Endothelial cell of umbilical vein (primary cell): ENCODE measurements at regions not wholly inside any gene's neighbourhood (a gene's known extent, or its start where the extent isn't known, plus 50 kb on each side); places are given as distances from the start of the nearest gene placed in this dataset.

Experiments
- BruUV-seq: library from RNA; stranded (reverse); fragments of 400-500 nt; replicated peaks from 2 replicates; lab custom pipeline; 2021; lab: Mats Ljungman, UMichigan
- CTCF ChIA-PET: fragments of 300-600, 350-600 bp; sonication (Branson Sonifier 250); formaldehyde crosslinking; loops from one replicate; lab custom pipeline; 2021; ENCODE audit warnings: antibody characterized with exemption, inconsistent platforms; lab: Charles Lee
- POLR2A ChIA-PET: fragments of 300-600, 350-600 bp; sonication (Branson Sonifier 250); formaldehyde crosslinking; loops from one replicate; lab custom pipeline; 2021; ENCODE audit warnings: antibody characterized with exemption, inconsistent platforms; lab: Charles Lee
- DNase-seq: peaks from one replicate; pipeline ENCODE4 v3.0.0-alpha.2; 2011; ENCODE audit warnings: low read depth, low spot score
- FAIRE-seq: peaks from 2 replicates; lab custom pipeline; 2011; peaks lifted over from hg19 to GRCh38; lab: Jason Lieb, UNC
- H2AFZ ChIP-seq: 2 replicates; pipeline ENCODE4 v1.6.0; 2012; ENCODE audit warnings: low read depth, low read length, control low read depth, inconsistent platforms
- H3K27ac ChIP-seq: 2 replicates; pipeline ENCODE4 v1.5.1; 2011; ENCODE audit warnings: low read depth, mild to moderate bottlenecking, control low read depth, low read length, moderate library complexity; ENCODE audit not compliant: insufficient read depth
- H3K27me3 ChIP-seq, 2 experiments: 2 replicates each; pipeline versions ENCODE4 v1.6.0 to v1.6.1; 2011; ENCODE audit warnings: low read length in 2 of 2, mixed read lengths in 1 of 2; ENCODE audit not compliant: control insufficient read depth in 2 of 2, insufficient read depth in 2 of 2
- H3K36me3 ChIP-seq, 2 experiments: 2 replicates in 1 of 2; 3 replicates in 1 of 2; pipeline ENCODE4 v1.5.1; 2011; ENCODE audit warnings: low read length in 2 of 2, mild to moderate bottlenecking in 1 of 2, moderate library complexity in 1 of 2; ENCODE audit not compliant: control insufficient read depth in 2 of 2, insufficient read depth in 2 of 2; ENCODE audit errors: extremely low read depth in 1 of 2
- H3K4me1 ChIP-seq: 3 replicates; pipeline ENCODE4 v1.5.1; 2011; ENCODE audit warnings: mild to moderate bottlenecking, low read length; ENCODE audit not compliant: control insufficient read depth, insufficient read depth; ENCODE audit errors: extremely low read depth
- H3K4me2 ChIP-seq: 2 replicates; pipeline ENCODE4 v1.6.1; 2011; ENCODE audit warnings: low read length, control low read depth, mixed read lengths; ENCODE audit not compliant: insufficient read depth
- H3K4me3 ChIP-seq, 3 experiments: fragments of 200-600 bp in 1 of 3; sonication (generic), shearing (Covaris generic) in 1 of 3; replicated peaks in 1 of 3; 2 replicates each; pipeline ENCODE4 v1.5.1; 2011 to 2016; ENCODE audit warnings: control low read depth in 3 of 3, low read length in 3 of 3, mild to moderate bottlenecking in 2 of 3, inconsistent platforms in 1 of 3, low read depth in 1 of 3, moderate library complexity in 1 of 3; ENCODE audit not compliant: insufficient read depth in 1 of 3
- H3K79me2 ChIP-seq: 2 replicates; pipeline ENCODE4 v1.6.0; 2012; ENCODE audit warnings: low read length, inconsistent platforms; ENCODE audit not compliant: control insufficient read depth, insufficient read depth
- H3K9ac ChIP-seq: replicated peaks from 2 replicates; pipeline ENCODE3; 2011; ENCODE audit warnings: low read length, control low read depth; ENCODE audit not compliant: insufficient read depth; ENCODE audit errors: extremely low read depth
- H3K9me1 ChIP-seq: replicated peaks from 3 replicates; pipeline ENCODE4 v1.6.0; 2011; ENCODE audit warnings: mild to moderate bottlenecking, low read length; ENCODE audit not compliant: control insufficient read depth, insufficient read depth; ENCODE audit errors: extremely low read depth
- H3K9me3 ChIP-seq: replicated peaks from 2 replicates; pipeline ENCODE4 v1.5.1; 2012; ENCODE audit warnings: low read length, inconsistent platforms; ENCODE audit not compliant: control insufficient read depth, insufficient read depth
- H4K20me1 ChIP-seq: replicated peaks from 2 replicates; pipeline ENCODE3; 2011; ENCODE audit warnings: mild to moderate bottlenecking, low read length; ENCODE audit not compliant: control insufficient read depth, insufficient read depth; ENCODE audit errors: extremely low read depth
- CTCF ChIP-seq, 2 donors: IDR thresholded peaks; 1 replicate in 1 of 2; 2 replicates in 1 of 2; pipeline ENCODE4 v1.5.1; 2011; ENCODE audit warnings: low read length in 2 of 2, mild to moderate bottlenecking in 2 of 2, moderate library complexity in 2 of 2, control low read depth in 1 of 2, inconsistent platforms in 1 of 2, low read depth in 1 of 2; ENCODE audit not compliant: insufficient read depth in 1 of 2; ENCODE audit errors: extremely low read depth in 1 of 2
- EZH2 ChIP-seq: IDR thresholded peaks from 2 replicates; pipeline ENCODE4 v1.6.1; 2012; ENCODE audit warnings: borderline replicate concordance, low read depth, mild to moderate bottlenecking, moderate library complexity, low read length, inconsistent platforms; ENCODE audit not compliant: severe bottlenecking
- FOS ChIP-seq: IDR thresholded peaks from 2 replicates; pipeline ENCODE4 v1.6.1; 2011; ENCODE audit warnings: mild to moderate bottlenecking, low read length, moderate library complexity, borderline replicate concordance; ENCODE audit not compliant: insufficient read depth
- GATA2 ChIP-seq: IDR thresholded peaks from 2 replicates; pipeline ENCODE4 v1.7.0; 2011; ENCODE audit warnings: low read depth, mild to moderate bottlenecking, moderate library complexity, mixed read lengths, low read length; ENCODE audit not compliant: insufficient read length, insufficient read depth
- JUN ChIP-seq: IDR thresholded peaks from 2 replicates; pipeline ENCODE4 v1.6.1; 2011; ENCODE audit warnings: borderline replicate concordance, low read depth; ENCODE audit not compliant: insufficient read length, insufficient read depth
- MAX ChIP-seq: IDR thresholded peaks from 2 replicates; pipeline ENCODE4 v1.6.1; 2011; ENCODE audit not compliant: insufficient read depth, insufficient read length
- MYC ChIP-seq: IDR thresholded peaks from one replicate; pipeline ENCODE4 v1.6.1; 2011; ENCODE audit warnings: mild to moderate bottlenecking, low read depth, low read length
- POLR2A ChIP-seq: IDR thresholded peaks from 2 replicates; pipeline ENCODE4 v1.6.1; 2012; ENCODE audit warnings: low read depth, mild to moderate bottlenecking, control low read depth, low read length
- POLR2AphosphoS5 ChIP-seq: IDR thresholded peaks from 2 replicates; pipeline ENCODE4 v1.6.1; 2012; ENCODE audit warnings: low read depth, mild to moderate bottlenecking, control low read depth, low read length, moderate library complexity; ENCODE audit not compliant: insufficient read depth
- dilution Hi-C: fragments of 300-500 bp; cut with MboI; formaldehyde crosslinking; loops from one replicate; pipeline ENCODE4 v1.15.0; 2019; ENCODE audit warnings: low sequenced_read_pairs; ENCODE audit not compliant: extremely low pct_ligation_motif_present
- intact Hi-C: fragments of 100-400 bp; cut with micrococcal nuclease; formaldehyde crosslinking; loops from one replicate; pipeline ENCODE4 v1.10.0; 2022

DNA sequence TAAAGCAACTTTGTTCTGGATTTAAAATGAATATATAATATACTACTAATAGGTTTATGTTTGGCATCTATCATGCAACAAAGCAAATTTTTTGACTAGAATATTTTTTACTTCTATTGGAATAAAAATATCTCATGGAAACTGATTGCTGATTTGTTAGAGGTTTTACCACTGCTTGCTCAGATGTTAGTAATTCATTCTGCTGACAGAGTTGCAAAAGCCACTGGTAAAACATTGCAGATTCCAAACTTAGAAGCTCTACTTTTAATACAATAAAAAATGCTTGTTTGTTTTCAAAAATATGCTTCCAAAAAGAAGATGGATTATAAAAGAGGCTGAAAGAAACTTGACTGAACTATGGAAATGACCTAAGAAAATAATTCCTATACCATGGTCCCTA, 795.2 kb downstream of the PCDH18 start:
- Histone ChIP-seq H3K27me3 (no peaks in the 10 kb centered on the region), H3K9me3 (no peaks in the 10 kb centered on the region), H3K9me1 (no peaks in the 10 kb centered on the region), H3K9ac (no peak overlapping the region), H3K27ac (no peak overlapping the region), H3K4me1 (peaks cover 4% of the 10 kb centered on the region), H3K36me3 (no peaks in the 10 kb centered on the region), H3K4me3 (no peak overlapping the region), H4K20me1 (no peaks in the 10 kb centered on the region), H3K79me2 (no peaks in the 10 kb centered on the region), H2AFZ (no peak overlapping the region), H3K4me2 (no peak overlapping the region)
- no peak for DNase-seq
- intact Hi-C loops = no loop called here
- POLR2A ChIA-PET = no interaction called here
- TF ChIP-seq FOS = no peak
- TF ChIP-seq GATA2 = no peak
- no peak for TF ChIP-seq EZH2
- no peak for TF ChIP-seq JUN
- TF ChIP-seq CTCF (IDR thresholded peaks at IDR 0.05; ENCODE audit: extremely low read depth in 1 of 2, insufficient read depth in 1 of 2, low read depth in 1 of 2, low read length in 2 of 2) = no peak
- no peak for TF ChIP-seq POLR2A
- TF ChIP-seq MYC = no peak
- TF ChIP-seq POLR2AphosphoS5 = no peak
- TF ChIP-seq MAX = no peak
- CTCF ChIA-PET = no interaction called here
- no TSS peak for BruUV-seq
- dilution Hi-C loops = no loop called here
- no peak for FAIRE-seq
